Esophagus muscularis mucosa (tissue), 4 donors: ENCODE measurements at regions not wholly inside any gene's neighbourhood (a gene's known extent, or its start where the extent isn't known, plus 50 kb on each side); places are given as distances from the start of the nearest gene placed in this dataset.

Experiments used
- DNase-seq: peaks from one replicate; pipeline ENCODE4 v3.0.0-alpha.2; 2017; ENCODE audit errors: extremely low spot score
- H3K27ac ChIP-seq, 4 donors: fragments of 200-600 bp; sonication (generic); replicated peaks in 1 of 4; 1 replicate in 3 of 4; 2 replicates in 1 of 4; pipeline ENCODE4 v1.5.1; 2016 to 2019; ENCODE audit warnings: mild to moderate bottlenecking in 1 of 4
- H3K27me3 ChIP-seq, 4 donors: fragments of 200-600 bp; sonication (generic); one replicate each; pipeline versions ENCODE4 v1.5.1 to v1.6.0; 2016 to 2019
- H3K36me3 ChIP-seq, 4 donors: fragments of 200-600 bp; sonication (generic); one replicate each; pipeline ENCODE4 v1.5.1; 2016 to 2019
- H3K4me1 ChIP-seq, 4 donors: fragments of 200-600 bp; sonication (generic); one replicate each; pipeline ENCODE4 v1.5.1; 2016 to 2019
- H3K4me3 ChIP-seq, 4 donors: fragments of 200-600 bp; sonication (generic); 1 replicate in 2 of 4; 2 replicates in 2 of 4; pipeline ENCODE4 v1.5.1; 2016 to 2019; ENCODE audit warnings: mild to moderate bottlenecking in 4 of 4, moderate library complexity in 1 of 4
- H3K9me3 ChIP-seq, 4 donors: fragments of 200-600 bp; sonication (generic); 1 replicate in 3 of 4; 2 replicates in 1 of 4; pipeline ENCODE4 v1.5.1; 2016 to 2019
- EP300 ChIP-seq: sonication (generic); formaldehyde crosslinking; IDR thresholded peaks from one replicate; pipeline ENCODE4 v1.6.1; 2017; ENCODE audit warnings: antibody characterized with exemption
- POLR2A ChIP-seq: fragments of 450-650 bp; IDR thresholded peaks from one replicate; pipeline ENCODE4 v1.6.1; 2017; ENCODE audit warnings: antibody characterized with exemption, moderate library complexity, mild to moderate bottlenecking, low read depth
- POLR2AphosphoS5 ChIP-seq, 2 donors: sonication (generic); formaldehyde crosslinking; IDR thresholded peaks; one replicate each; pipeline ENCODE4 v1.6.1; 2017; ENCODE audit warnings: antibody characterized with exemption in 2 of 2
- WGBS: methylation state at CpG from one replicate; pipeline ENCODE4 v1.1.5; 2018; 5-methylcytosine and 5-hydroxymethylcytosine counted together
- intact Hi-C: fragments of 100-400 bp; cut with DNase I; formaldehyde crosslinking; loops from one replicate; pipeline ENCODE4 v1.15.1; 2023
- TF ChIP-seq, protein P1 (sequence below), 3 experiments: fragments of 200-600 bp in 2 of 3; fragments of 450-650 bp in 1 of 3; sonication (generic) in 2 of 3; IDR thresholded peaks; one replicate each; pipeline ENCODE4 v1.5.1; 2017 to 2019; ENCODE audit warnings: antibody characterized with exemption in 3 of 3, mild to moderate bottlenecking in 2 of 3, moderate library complexity in 1 of 3

GRCh38 chr2:11009891-11010290 is 98.2 kb downstream of the KCNF1 start:
- Histone ChIP-seq H3K9me3 (peaks cover 0 to 22% (median 9%) of the 10 kb centered on the region in 4 donors), H3K27ac (no peak overlapping the region), H3K27me3 (no peaks in the 10 kb centered on the region), H3K4me3 (no peak overlapping the region), H3K36me3 (no peaks in the 10 kb centered on the region), H3K4me1 (no peaks in the 10 kb centered on the region)
- DNase-seq = no peak
- intact Hi-C loops = no loop called here
- TF ChIP-seq, protein P1, sequence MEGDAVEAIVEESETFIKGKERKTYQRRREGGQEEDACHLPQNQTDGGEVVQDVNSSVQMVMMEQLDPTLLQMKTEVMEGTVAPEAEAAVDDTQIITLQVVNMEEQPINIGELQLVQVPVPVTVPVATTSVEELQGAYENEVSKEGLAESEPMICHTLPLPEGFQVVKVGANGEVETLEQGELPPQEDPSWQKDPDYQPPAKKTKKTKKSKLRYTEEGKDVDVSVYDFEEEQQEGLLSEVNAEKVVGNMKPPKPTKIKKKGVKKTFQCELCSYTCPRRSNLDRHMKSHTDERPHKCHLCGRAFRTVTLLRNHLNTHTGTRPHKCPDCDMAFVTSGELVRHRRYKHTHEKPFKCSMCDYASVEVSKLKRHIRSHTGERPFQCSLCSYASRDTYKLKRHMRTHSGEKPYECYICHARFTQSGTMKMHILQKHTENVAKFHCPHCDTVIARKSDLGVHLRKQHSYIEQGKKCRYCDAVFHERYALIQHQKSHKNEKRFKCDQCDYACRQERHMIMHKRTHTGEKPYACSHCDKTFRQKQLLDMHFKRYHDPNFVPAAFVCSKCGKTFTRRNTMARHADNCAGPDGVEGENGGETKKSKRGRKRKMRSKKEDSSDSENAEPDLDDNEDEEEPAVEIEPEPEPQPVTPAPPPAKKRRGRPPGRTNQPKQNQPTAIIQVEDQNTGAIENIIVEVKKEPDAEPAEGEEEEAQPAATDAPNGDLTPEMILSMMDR (IDR thresholded peaks at IDR 0.05) = no peak
- TF ChIP-seq POLR2A (no peak), EP300 (no peak), POLR2AphosphoS5 (IDR thresholded peaks at IDR 0.05) (no peak)
- 69% methylated on average over 6 of the region's 6 CpGs for WGBS

DNA sequence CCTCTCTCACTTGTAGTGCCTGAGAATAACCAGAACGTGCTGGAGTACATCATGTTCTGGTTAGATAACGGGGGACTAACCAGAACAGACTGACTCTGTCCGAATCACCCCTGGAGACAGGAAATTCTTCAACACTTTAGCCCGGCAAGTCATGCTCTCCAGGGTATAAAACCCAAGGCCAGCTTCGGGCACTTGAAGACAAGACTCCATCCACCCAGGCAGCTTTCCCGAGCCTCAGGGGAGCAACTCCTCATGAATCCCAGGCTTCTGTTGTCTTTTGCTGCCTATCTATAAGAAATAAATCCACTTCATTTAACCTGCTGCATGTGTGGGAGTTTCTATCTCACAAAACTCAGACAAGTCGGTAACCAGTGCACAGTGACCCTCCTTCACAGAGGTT is 99.6 kb downstream of the KCNF1 start:
- Histone ChIP-seq H3K4me1 (no peaks in the 10 kb centered on the region), H3K27me3 (peaks cover 0 to 11% (median 0%) of the 10 kb centered on the region in 4 donors), H3K4me3 (no peak overlapping the region), H3K9me3 (peaks cover 0 to 22% (median 9%) of the 10 kb centered on the region in 4 donors), H3K27ac (no peak overlapping the region), H3K36me3 (no peaks in the 10 kb centered on the region)
- TF ChIP-seq POLR2A (no peak), POLR2AphosphoS5 (IDR thresholded peaks at IDR 0.05) (no peak), EP300 (no peak)
- TF ChIP-seq, protein P1 (IDR thresholded peaks at IDR 0.05) = no peak
- intact Hi-C loops = no loop called here
- 78% methylated on average over 7 of the region's 7 CpGs for WGBS
- DNase-seq = no peak

DNA sequence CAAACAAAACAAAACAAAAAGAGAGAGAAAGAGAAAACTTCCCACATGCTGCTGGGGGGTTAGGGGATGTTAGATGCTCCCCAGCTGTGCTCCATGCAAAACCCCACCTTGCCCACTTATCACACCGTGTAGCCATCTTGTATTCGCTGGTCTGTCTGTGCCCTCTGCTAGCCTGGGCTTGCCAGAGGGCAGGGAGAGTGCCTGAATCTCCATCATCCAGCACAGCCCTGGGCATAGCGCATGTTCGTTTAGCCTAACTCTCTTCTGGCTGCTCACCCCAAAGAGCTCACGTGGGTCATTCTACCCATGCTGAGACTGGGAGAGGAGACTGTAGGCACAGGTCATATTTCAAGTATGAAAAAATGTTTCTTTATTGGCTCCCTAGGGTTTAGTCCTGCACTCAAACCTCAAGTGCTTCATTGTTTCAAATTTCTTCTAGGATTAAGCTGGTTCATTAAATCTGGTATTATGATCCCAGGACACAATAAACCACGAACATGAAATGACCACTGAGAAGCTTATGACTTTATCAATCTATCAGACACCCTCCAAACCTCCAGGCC is 100.5 kb downstream of the KCNF1 start:
- DNase-seq = no peak
- intact Hi-C loops = no loop called here
- Histone ChIP-seq H3K4me1 (no peaks in the 10 kb centered on the region), H3K9me3 (peaks cover 0 to 22% (median 9%) of the 10 kb centered on the region in 4 donors), H3K4me3 (no peak overlapping the region), H3K36me3 (no peaks in the 10 kb centered on the region), H3K27ac (no peak overlapping the region), H3K27me3 (peaks cover 0 to 15% (median 0%) of the 10 kb centered on the region in 4 donors)
- TF ChIP-seq POLR2AphosphoS5 (IDR thresholded peaks at IDR 0.05) = no peak
- TF ChIP-seq EP300 = no peak
- TF ChIP-seq, protein P1 (IDR thresholded peaks at IDR 0.05) = no peak
- TF ChIP-seq POLR2A = no peak
- WGBS = 76% methylated on average over 6 of the region's 6 CpGs

- 85% methylated on average over 6 of the region's 6 CpGs for WGBS
- Histone ChIP-seq H3K9me3 (peaks cover 0 to 22% (median 9%) of the 10 kb centered on the region in 4 donors), H3K36me3 (no peaks in the 10 kb centered on the region), H3K27me3 (peaks cover 0 to 24% (median 2%) of the 10 kb centered on the region in 4 donors), H3K4me1 (no peaks in the 10 kb centered on the region), H3K27ac (no peak overlapping the region), H3K4me3 (no peak overlapping the region)
- TF ChIP-seq POLR2AphosphoS5 (IDR thresholded peaks at IDR 0.05) = no peak
- no peak for TF ChIP-seq EP300
- TF ChIP-seq, protein P1 (IDR thresholded peaks at IDR 0.05) = no peak
- no peak for TF ChIP-seq POLR2A
- intact Hi-C loops = no loop called here
- DNase-seq = no peak
Measured at GRCh38 chr2:11013196-11013595, 101.5 kb downstream of the KCNF1 start.

DNA sequence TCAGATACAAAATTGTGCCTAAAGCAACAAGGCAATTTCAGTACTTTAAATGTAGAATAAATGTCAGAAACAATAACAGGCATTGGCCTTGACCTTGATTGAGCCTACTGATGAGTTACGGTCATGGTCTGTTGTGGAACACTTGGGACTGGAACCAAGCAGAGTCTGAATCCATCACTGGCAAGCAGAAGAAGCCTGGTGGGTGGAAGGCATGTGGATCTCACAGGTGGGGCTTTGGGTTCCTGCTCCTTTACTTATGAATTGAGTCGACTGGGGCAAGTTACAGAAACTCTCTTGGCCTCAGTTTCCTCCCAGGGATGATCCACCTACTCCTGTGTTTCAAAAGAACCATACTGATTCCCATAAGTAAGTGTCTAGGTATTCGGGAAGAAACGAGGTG is 102.3 kb downstream of the KCNF1 start:
- H3K27ac ChIP-seq = no peak overlapping the region
- H3K4me3 ChIP-seq = no peak overlapping the region
- 74% methylated on average over 4 of the region's 4 CpGs for WGBS
- intact Hi-C loops = no loop called here
- peaks cover 0 to 31% (median 2%) of the 10 kb centered on the region in 4 donors for H3K27me3 ChIP-seq
- H3K9me3 ChIP-seq = peaks cover 0 to 22% (median 9%) of the 10 kb centered on the region in 4 donors
- DNase-seq = no peak
- no peaks in the 10 kb centered on the region for H3K36me3 ChIP-seq
- no peaks in the 10 kb centered on the region for H3K4me1 ChIP-seq
- TF ChIP-seq POLR2A (no peak), POLR2AphosphoS5 (IDR thresholded peaks at IDR 0.05) (no peak), EP300 (no peak)
- TF ChIP-seq, protein P1 (IDR thresholded peaks at IDR 0.05) = no peak
